DND-41 (cell line): ENCODE measurements at regions not wholly inside any gene's neighbourhood (a gene's known extent, or its start where the extent isn't known, plus 50 kb on each side); places are given as distances from the start of the nearest gene placed in this dataset.

Source experiments
- EZH2 ChIP-seq: IDR thresholded peaks from 3 replicates; pipeline ENCODE4 v1.6.1; 2012; ENCODE audit warnings: borderline replicate concordance, low read depth, mild to moderate bottlenecking, moderate library complexity, low read length, inconsistent platforms; ENCODE audit not compliant: severe bottlenecking
- TF ChIP-seq, protein P1 (sequence below): IDR thresholded peaks from 2 replicates; pipeline ENCODE4 v1.5.1; 2012; ENCODE audit warnings: borderline replicate concordance, low read length, moderate library complexity, mild to moderate bottlenecking; ENCODE audit not compliant: poor library complexity, severe bottlenecking; ENCODE audit errors: extremely low read depth

DNA sequence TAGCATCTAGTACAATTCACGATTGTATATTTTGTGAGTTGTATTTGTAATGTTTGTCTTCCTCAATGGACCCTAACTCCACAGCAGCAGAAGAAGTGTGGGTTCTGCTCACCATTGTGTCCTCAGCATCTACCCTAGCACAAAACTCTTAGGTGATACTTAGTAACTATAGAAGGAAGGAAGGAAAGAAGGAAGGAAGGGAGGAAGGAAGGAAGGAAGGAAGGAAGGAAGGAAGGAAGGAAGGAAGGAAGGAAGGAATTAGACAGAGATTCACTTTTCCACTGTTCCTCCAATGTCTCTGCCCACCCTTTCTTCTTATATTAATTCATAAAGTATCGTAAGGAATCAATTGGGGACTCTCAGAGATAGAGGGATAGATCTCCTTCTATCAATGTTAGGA is 288.2 kb downstream of the NFIB start:
- TF ChIP-seq, protein P1, sequence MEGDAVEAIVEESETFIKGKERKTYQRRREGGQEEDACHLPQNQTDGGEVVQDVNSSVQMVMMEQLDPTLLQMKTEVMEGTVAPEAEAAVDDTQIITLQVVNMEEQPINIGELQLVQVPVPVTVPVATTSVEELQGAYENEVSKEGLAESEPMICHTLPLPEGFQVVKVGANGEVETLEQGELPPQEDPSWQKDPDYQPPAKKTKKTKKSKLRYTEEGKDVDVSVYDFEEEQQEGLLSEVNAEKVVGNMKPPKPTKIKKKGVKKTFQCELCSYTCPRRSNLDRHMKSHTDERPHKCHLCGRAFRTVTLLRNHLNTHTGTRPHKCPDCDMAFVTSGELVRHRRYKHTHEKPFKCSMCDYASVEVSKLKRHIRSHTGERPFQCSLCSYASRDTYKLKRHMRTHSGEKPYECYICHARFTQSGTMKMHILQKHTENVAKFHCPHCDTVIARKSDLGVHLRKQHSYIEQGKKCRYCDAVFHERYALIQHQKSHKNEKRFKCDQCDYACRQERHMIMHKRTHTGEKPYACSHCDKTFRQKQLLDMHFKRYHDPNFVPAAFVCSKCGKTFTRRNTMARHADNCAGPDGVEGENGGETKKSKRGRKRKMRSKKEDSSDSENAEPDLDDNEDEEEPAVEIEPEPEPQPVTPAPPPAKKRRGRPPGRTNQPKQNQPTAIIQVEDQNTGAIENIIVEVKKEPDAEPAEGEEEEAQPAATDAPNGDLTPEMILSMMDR, result no peak
- TF ChIP-seq EZH2, result no peak
